Breast epithelium (tissue), 3 donors: ENCODE measurements at regions not wholly inside any gene's neighbourhood (a gene's known extent, or its start where the extent isn't known, plus 50 kb on each side); places are given as distances from the start of the nearest gene placed in this dataset.

Experiments
- CTCF ChIP-seq, 3 donors: fragments of 450-650 bp; IDR thresholded peaks; one replicate each; pipeline ENCODE4 v1.5.1; 2016 to 2017; ENCODE audit warnings: antibody characterized with exemption in 3 of 3, mild to moderate bottlenecking in 3 of 3, moderate library complexity in 3 of 3
- POLR2A ChIP-seq: fragments of 450-650 bp; IDR thresholded peaks from one replicate; pipeline ENCODE4 v1.6.1; 2016; ENCODE audit warnings: antibody characterized with exemption, mild to moderate bottlenecking, moderate library complexity
- POLR2AphosphoS5 ChIP-seq, 3 donors: sonication (generic); formaldehyde crosslinking; IDR thresholded peaks; one replicate each; pipeline ENCODE4 v1.6.1; 2017; ENCODE audit warnings: antibody characterized with exemption in 3 of 3

- TF ChIP-seq CTCF (IDR thresholded peaks at IDR 0.05) (no peak), POLR2A (no peak), POLR2AphosphoS5 (IDR thresholded peaks at IDR 0.05) (no peak)
Observed at GRCh38 chr2:39914949-39915348, 135.9 kb upstream of the THUMPD2 start.
